Activated naive CD8-positive, alpha-beta T cell (primary cell): ENCODE measurements at regions not wholly inside any gene's neighbourhood (a gene's known extent, or its start where the extent isn't known, plus 50 kb on each side); places are given as distances from the start of the nearest gene placed in this dataset.
"Not testable (repeated sequence)": the region's sequence is repeated elsewhere in the genome, so short reads cannot be mapped to it uniquely, and the experiment has no call there.

Source experiments
- H3K27ac Mint-ChIP-seq: one replicate; pipeline ENCODE4 v1.8.0; 2021; ENCODE audit warnings: mixed read lengths
- H3K27me3 Mint-ChIP-seq: one replicate; pipeline ENCODE4 v1.8.0; 2021; ENCODE audit warnings: mixed read lengths
- H3K36me3 Mint-ChIP-seq: one replicate; pipeline ENCODE4 v1.8.0; 2021; ENCODE audit warnings: mixed read lengths
- H3K4me1 Mint-ChIP-seq: one replicate; pipeline ENCODE4 v1.8.0; 2021; ENCODE audit warnings: low read depth, mixed read lengths
- H3K4me3 Mint-ChIP-seq: one replicate; pipeline ENCODE4 v1.8.0; 2021; ENCODE audit warnings: mild to moderate bottlenecking, mixed read lengths
- H3K9me3 Mint-ChIP-seq: one replicate; pipeline ENCODE4 v1.8.0; 2021; ENCODE audit warnings: low read depth, mixed read lengths

DNA sequence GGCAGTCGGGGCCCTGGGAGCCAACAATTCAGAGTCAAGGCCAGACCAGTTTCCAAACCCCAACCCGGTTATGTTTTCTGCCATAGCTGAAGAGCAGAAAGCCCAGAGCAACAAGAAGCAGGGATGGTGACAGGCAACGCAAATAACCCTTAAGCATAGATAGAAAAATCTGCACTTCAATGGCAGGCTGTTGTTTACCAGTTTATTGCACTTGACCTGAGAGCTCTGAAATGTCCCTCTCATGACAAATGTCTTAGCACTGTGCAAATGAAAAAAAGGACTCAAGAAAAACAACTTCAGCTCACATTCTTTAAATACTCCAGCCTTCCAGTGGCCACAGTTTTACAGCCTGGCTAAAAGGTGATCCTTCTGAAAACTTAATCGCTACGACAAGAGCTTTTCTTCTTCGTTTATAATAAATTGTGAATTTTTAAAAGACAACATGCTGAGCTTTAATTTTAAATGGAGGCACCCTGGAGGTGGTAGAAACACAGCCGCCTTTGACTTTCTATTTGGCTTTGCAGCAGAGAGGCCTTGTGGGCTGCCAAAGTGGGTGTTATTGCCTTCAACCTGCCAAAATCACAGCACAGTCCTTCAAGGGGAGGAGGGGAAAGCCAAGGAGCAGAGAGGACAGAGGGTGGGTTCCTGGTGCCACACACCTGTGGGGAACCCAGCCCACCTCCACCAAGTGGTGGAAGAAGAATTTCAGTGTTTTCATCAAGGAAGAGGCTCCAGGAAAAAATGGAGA lies 289.5 kb upstream of the CDYL start:
- Mint-ChIP-seq H3K4me3 (no peak overlapping the region), H3K9me3 (peaks cover 12% of the 10 kb centered on the region), H3K27me3 (peaks cover 3% of the 10 kb centered on the region), H3K27ac (no peak overlapping the region), H3K36me3 (peaks cover 3% of the 10 kb centered on the region), H3K4me1 (no peaks in the 10 kb centered on the region)

DNA sequence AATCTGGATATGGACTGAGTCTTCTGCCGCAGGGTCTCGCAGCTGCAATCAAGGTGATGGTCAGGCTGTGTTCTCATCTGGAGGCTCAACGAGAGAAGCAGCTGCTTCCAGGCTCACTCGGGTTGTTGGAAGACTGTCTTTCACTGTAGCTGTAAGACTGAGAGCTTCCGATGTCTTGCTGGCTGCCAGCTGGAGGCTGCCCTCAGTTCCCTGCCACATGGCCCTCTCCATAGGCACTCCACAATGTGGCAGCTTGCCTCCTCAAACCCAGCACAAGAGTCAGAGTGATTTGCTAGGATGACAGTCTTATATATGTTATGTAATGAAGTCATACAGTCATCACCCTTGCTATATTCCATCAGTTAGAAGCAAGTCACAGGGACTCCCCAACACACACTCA lies 290.5 kb upstream of the CDYL start:
- H3K27me3 Mint-ChIP-seq = peaks cover 7% of the 10 kb centered on the region
- peaks cover 3% of the 10 kb centered on the region for H3K36me3 Mint-ChIP-seq
- peaks cover 12% of the 10 kb centered on the region for H3K9me3 Mint-ChIP-seq
- no peak overlapping the region for H3K27ac Mint-ChIP-seq
- no peak overlapping the region for H3K4me3 Mint-ChIP-seq
- no peaks in the 10 kb centered on the region for H3K4me1 Mint-ChIP-seq

DNA sequence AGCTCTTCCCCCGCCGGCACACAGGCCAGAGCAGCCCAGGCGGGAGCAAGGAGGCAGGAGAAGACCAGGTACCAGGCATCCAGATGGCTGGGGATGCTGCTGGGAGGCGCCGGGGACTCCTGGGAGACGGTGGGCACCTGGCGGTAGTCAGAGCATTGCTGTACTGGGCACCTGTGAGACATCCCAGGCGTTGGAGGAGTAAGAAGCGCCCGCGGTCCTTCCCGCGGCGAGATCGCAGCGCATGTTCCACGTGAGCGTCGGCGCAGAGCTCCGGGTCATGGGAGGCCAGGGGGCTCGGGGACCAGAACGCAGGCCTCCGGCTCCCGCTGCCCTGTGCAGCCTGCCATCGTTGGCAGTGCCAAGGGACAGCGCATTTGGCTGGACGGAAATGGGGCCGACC lies 293.7 kb upstream of the CDYL start:
- Mint-ChIP-seq H3K4me3 (no peak overlapping the region), H3K36me3 (no peaks in the 10 kb centered on the region), H3K9me3 (peaks cover under 1% of the 10 kb centered on the region), H3K4me1 (no peaks in the 10 kb centered on the region), H3K27me3 (peaks cover 15% of the 10 kb centered on the region), H3K27ac (no peak overlapping the region)

DNA sequence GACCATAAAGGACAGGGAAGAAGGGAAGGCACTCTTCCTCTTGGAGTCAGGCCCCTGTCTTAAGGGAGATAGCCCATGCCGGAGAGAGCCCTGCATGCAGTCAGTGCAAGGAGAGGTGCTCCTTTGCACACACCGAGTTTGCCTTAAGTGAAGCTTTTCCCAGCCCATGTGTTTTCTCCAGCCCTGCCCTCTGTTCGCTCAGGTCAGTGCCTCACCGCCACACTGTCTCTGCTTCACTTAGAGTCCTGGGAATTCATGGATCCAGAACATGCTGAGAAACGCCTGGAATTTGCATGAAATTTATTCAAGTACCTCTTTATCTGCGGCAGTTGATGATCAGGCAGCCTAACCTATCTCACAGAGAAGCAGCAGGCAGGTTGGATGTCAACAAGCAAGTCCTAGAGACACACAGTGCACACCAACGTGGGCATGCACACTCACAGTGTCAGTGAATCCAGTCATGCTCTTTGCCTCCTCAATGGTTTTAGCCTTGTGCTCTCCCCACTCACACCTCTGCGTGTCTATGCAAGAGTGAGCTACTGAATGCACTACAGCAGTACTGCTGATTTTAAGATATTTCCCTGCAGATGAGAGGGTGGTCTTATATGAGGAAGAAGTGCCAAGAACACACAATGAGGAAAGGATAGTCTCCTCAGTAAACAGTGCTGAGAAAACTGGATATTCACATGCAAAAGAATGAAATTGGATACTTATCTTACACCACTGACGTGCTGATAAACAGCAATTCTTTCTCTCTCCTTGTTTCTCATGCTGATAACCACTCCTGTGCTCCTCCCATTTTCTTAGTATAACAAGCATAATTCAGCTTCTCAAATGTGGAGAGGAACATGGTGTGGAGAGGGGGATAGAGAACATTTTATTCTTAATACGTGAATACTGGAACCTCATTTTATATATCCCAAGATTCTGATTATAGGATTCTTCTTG lies 295.1 kb upstream of the CDYL start:
- Mint-ChIP-seq H3K27me3 (peaks cover 16% of the 10 kb centered on the region), H3K4me1 (no peaks in the 10 kb centered on the region), H3K9me3 (no peaks in the 10 kb centered on the region), H3K27ac (no peak overlapping the region), H3K36me3 (no peaks in the 10 kb centered on the region), H3K4me3 (no peak overlapping the region)

DNA sequence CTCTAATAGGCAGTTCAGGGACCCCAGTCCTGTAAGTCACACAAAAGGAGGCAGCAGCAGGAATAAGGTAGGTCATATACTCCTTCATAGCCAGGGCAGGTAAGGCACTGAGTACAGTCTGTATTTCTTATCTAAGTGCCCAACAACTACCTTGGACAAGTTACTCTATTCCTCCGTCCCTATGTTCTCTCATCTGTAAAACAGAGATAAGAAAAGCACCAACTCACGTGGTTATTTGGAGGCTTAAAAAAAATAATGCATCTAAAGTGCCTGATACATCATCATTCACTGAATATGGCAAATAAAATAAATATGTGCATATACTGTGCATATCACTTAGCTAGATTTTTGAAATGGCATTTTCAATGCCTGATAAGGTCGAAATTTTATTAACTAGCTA lies 298.1 kb upstream of the CDYL start:
- H3K27me3 Mint-ChIP-seq = peaks cover 16% of the 10 kb centered on the region

DNA sequence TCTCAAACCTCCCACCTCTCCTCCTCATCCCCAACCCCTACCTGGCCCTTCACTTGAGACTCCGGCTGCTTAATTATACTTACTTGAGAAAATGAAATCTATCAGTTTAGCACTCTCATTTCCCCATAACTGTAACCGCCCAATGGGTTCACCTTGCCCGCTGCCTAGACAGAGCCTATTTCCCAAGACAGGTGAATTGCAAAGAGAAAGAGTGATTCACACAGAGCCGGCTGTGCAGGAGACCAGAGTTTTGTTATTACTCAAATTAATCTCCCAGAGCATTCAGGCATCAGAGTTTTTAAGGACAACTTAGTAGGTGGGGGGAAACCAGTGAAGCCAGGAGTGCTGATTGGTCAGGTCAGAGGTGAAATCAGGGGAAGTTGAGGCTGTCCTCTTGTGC lies 301.4 kb upstream of the CDYL start:
- peaks cover 6% of the 10 kb centered on the region for H3K27me3 Mint-ChIP-seq
- H3K36me3 Mint-ChIP-seq = peaks cover 3% of the 10 kb centered on the region
- H3K27ac Mint-ChIP-seq = no peak overlapping the region
- no peak overlapping the region for H3K4me3 Mint-ChIP-seq
- H3K4me1 Mint-ChIP-seq = no peaks in the 10 kb centered on the region
- H3K9me3 Mint-ChIP-seq = peaks cover 16% of the 10 kb centered on the region

More for the DNA sequence above, 298.1 kb upstream of the CDYL start:
- no peak overlapping the region for H3K4me3 Mint-ChIP-seq
- H3K4me1 Mint-ChIP-seq = no peaks in the 10 kb centered on the region
- no peak overlapping the region for H3K27ac Mint-ChIP-seq
- no peaks in the 10 kb centered on the region for H3K9me3 Mint-ChIP-seq
- no peaks in the 10 kb centered on the region for H3K36me3 Mint-ChIP-seq

DNA sequence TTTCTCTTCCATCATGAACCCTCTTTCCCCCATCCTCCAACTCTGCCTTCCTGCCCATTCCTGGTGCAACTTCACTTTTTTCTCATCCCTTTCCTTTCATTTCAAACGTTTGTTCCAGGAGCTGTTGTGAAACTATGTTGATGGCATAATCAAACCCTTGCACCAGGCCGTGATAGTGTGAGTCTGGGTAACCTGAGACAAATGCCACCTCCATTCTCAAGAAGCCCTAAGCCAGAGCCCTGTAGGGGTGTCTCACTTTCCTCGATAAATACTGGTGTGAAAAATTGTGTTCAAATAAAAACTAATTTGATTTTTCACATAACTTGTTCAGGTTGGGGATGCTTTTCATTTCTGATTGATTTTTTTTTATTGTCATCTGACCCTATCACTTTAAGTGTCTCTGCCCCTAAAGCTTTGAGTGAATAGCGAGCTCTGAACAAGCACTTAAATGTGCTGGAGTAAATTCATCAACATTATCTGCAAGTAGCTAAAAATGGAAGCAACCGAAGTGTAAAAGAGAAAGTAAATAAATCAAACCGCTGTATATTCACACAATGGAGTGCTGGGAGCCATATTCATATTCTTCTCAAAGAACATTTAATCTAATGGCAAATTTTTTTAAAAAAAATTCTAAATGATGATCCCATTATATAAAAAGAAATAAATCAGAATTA lies 303.1 kb upstream of the CDYL start:
- no peak overlapping the region for H3K4me3 Mint-ChIP-seq

DNA sequence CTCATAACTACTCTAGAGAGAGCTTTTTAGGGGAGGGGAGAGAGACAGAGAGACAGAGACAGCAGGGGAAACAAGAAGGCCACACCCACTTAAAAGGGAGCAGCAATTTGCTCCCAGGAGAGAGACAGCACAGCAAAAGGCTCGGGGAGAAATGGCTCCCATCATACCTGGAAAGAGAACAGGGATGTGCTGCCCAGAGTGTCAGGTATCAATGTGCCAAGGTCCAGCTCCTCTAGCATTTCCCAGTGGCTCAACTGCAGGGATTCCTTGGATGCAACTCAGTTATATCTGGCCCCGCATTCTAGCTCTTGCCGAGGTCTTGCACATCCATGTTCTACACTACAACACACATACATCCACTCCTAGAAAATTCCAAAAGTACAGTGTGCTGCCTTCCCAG lies 304.0 kb upstream of the CDYL start:
- Mint-ChIP-seq H3K36me3 (peaks cover 3% of the 10 kb centered on the region), H3K4me1 (no peaks in the 10 kb centered on the region), H3K4me3 (no peak overlapping the region), H3K9me3 (peaks cover 16% of the 10 kb centered on the region), H3K27ac (no peak overlapping the region), H3K27me3 (peaks cover 1% of the 10 kb centered on the region)

More for the DNA sequence above, 303.1 kb upstream of the CDYL start:
- no peaks in the 10 kb centered on the region for H3K4me1 Mint-ChIP-seq
- peaks cover 3% of the 10 kb centered on the region for H3K36me3 Mint-ChIP-seq
- H3K27me3 Mint-ChIP-seq = peaks cover 3% of the 10 kb centered on the region
- H3K9me3 Mint-ChIP-seq = peaks cover 16% of the 10 kb centered on the region
- H3K27ac Mint-ChIP-seq = no peak overlapping the region

DNA sequence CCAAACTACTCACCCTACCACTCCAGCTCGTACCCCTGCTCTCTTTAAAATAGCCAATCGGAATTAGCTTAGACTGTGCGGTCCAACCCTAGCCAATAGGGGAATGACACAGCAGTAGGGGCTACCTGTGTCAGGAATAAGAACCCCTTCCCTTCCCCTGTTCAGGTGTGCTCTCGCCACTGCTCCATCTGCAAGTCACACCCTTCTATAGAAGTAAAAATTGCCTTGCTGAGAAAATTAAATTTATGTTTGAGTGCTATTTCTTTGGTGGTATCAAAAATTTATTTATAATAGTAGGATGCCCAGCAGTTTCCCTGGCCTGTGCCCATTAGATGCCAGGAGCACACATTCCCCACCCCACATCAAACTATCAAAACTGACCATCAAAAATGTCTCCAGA lies 304.7 kb upstream of the CDYL start:
- H3K27me3 Mint-ChIP-seq, H3K4me3 Mint-ChIP-seq, H3K27ac Mint-ChIP-seq, H3K36me3 Mint-ChIP-seq, H3K4me1 Mint-ChIP-seq: not testable (repeated sequence)
- peaks cover 16% of the 10 kb centered on the region for H3K9me3 Mint-ChIP-seq

DNA sequence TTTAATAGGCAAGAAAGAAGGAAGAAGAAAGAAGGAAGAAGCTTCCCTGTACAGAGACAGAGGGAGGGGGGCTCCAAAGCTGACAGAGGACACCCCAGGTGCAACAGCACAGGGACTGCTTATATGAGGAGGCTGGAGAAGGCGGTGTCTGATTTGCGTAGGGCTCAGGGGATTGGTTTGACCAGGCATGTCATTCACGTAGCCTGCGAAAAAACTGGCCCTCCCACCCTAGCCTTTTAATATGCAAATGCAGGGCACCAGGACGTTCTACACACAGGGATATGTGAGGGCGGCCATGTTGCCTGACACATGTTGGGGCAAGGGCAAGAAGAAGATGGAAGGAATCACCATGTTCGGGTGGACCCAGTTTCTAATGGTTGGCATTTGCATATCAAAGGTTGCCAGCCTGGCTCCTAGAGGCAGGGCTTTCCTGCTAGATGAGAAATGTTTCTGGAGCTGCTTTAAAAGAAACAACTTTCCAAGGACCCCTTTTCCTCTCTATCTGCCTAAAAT lies 305.4 kb upstream of the CDYL start:
- Mint-ChIP-seq H3K36me3 (peaks cover 3% of the 10 kb centered on the region), H3K4me3 (no peak overlapping the region), H3K27me3 (peaks cover 1% of the 10 kb centered on the region), H3K9me3 (peaks cover 16% of the 10 kb centered on the region), H3K27ac (no peak overlapping the region), H3K4me1 (no peaks in the 10 kb centered on the region)

DNA sequence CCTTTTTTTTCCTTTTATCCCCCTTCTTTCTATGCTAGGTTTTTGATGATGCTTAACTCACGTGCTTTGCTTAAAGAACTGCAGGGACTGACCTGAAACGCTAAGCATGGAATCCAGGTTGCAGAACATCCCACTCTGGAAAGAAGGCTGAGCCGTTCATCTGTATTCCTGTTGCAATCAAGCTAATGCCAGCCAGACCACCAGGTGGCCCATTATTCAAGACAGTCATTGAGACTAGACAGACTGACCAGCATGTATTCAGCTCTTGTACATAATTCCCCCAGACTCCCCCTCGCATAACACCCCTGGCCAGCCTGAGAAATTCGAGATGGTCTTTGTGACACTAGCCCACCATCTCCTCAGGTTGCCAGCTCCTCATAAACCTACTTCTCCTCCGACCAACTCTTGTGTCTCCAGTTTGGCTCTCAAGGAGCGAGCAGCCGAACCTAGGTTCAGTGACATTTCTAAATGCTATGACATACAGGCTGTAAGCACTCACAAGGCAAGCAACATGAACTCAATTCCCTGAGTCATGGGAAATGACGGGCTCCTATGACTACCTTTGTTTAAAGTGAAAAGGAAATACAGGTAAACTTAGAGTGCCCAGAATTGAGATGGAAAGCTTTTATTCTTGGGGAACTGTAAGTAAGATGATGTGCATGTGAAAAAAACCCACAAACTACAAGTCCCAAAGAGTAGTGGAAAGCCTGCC lies 309.3 kb upstream of the CDYL start:
- peaks cover 3% of the 10 kb centered on the region for H3K36me3 Mint-ChIP-seq
- peaks cover 3% of the 10 kb centered on the region for H3K27me3 Mint-ChIP-seq
- peaks cover 14% of the 10 kb centered on the region for H3K9me3 Mint-ChIP-seq
- H3K4me3 Mint-ChIP-seq = no peak overlapping the region
- H3K4me1 Mint-ChIP-seq = no peaks in the 10 kb centered on the region
- H3K27ac Mint-ChIP-seq = no peak overlapping the region

DNA sequence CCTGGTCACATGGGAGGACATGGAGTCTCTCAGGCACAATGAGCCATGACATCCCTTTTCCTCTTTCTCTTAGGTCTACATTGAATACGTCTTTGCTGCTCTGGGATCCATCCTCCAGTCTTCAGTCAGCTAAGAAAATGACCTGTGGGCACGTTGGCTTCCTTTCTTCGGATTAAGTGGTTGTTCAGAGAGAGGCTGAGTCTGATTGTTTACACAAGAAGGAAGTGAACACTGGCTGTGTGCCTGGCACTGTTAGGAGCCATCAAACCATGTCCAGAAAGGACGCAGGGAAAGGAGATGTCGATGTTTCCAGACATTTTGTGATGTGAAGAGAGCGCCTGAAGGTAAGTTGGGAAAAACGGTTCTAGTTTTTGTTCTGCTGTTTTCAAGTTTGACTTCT lies 309.9 kb upstream of the CDYL start:
- no peaks in the 10 kb centered on the region for H3K4me1 Mint-ChIP-seq
- H3K36me3 Mint-ChIP-seq = peaks cover 1% of the 10 kb centered on the region
- no peak overlapping the region for H3K27ac Mint-ChIP-seq
- H3K4me3 Mint-ChIP-seq = no peak overlapping the region
- peaks cover 8% of the 10 kb centered on the region for H3K9me3 Mint-ChIP-seq
- peaks cover 3% of the 10 kb centered on the region for H3K27me3 Mint-ChIP-seq

DNA sequence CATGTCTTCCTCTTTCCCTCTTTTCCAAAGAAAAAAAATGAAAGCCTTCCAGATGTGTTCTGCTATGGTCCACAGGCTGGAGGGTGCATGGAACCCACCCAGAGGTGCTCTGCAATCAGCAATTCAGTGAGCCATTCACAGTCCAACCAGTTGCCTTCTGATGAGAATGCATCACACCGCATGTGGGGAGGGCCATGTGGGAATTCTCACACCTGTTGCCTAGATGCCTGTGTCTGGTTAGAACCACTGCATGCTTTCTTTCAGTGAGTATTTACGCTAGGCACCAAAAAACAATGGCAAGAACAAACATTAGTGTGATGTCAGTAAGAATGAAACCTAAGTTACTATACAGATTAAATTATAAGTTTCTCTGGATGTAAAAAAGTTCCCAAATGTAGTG lies 311.6 kb upstream of the CDYL start:
- Mint-ChIP-seq H3K27me3 (peaks cover 3% of the 10 kb centered on the region), H3K27ac (no peak overlapping the region), H3K4me1 (no peaks in the 10 kb centered on the region), H3K36me3 (no peaks in the 10 kb centered on the region), H3K9me3 (no peaks in the 10 kb centered on the region), H3K4me3 (no peak overlapping the region)

DNA sequence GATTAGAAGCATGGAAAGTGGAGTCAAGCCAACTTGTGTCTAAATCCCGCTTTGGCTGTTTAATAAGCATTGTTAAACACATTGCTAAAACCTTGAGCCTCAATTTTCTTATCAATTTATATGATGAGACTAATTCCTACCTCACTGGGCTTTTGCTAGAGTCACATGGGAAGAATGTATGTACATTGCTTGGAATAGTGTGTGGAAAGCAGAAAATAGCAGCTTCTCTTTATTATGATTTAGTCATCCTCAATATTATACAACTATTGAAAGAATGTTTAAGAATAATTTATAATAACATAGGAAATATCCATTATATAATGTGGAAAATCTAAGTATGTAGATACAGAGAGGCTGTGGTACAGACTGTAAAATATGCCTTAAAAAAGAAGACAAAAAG lies 313.0 kb upstream of the CDYL start:
- H3K36me3 Mint-ChIP-seq = no peaks in the 10 kb centered on the region
- no peak overlapping the region for H3K27ac Mint-ChIP-seq
- H3K27me3 Mint-ChIP-seq = peaks cover 2% of the 10 kb centered on the region
- no peak overlapping the region for H3K4me3 Mint-ChIP-seq
- H3K9me3 Mint-ChIP-seq = no peaks in the 10 kb centered on the region
- H3K4me1 Mint-ChIP-seq = no peaks in the 10 kb centered on the region
